Adrenal gland (tissue), 9 donors: ENCODE measurements at regions not wholly inside any gene's neighbourhood (a gene's known extent, or its start where the extent isn't known, plus 50 kb on each side); places are given as distances from the start of the nearest gene placed in this dataset.

Experiments
- DNase-seq, 7 donors: peaks; one replicate each; pipeline ENCODE4 v3.0.0-alpha.2; 2019 to 2020
- H3K27ac ChIP-seq, 5 donors: fragments of 200-600 bp; sonication (generic) in 4 of 5; 1 replicate in 3 of 5; 2 replicates in 2 of 5; pipeline versions ENCODE4 v1.5.1 to v1.8.0; 2016 to 2020; ENCODE audit warnings: mild to moderate bottlenecking in 1 of 5
- H3K27me3 ChIP-seq: fragments of 200-600 bp; 2 replicates; pipeline ENCODE4 v1.8.0; 2021
- H3K36me3 ChIP-seq, 2 donors: fragments of 200-600 bp; replicated peaks in 1 of 2; 1 replicate in 1 of 2; 2 replicates in 1 of 2; pipeline versions ENCODE4 v1.5.1 to v1.8.0; 2018 to 2022
- H3K4me1 ChIP-seq, 2 donors: fragments of 200-600 bp; replicated peaks in 1 of 2; 1 replicate in 1 of 2; 2 replicates in 1 of 2; pipeline versions ENCODE4 v1.5.1 to v1.8.0; 2018 to 2021
- H3K4me3 ChIP-seq, 4 donors: fragments of 200-600 bp; sonication (generic) in 3 of 4; one replicate each; pipeline ENCODE4 v1.5.1; 2016 to 2018
- H3K9me3 ChIP-seq, 3 donors: fragments of 200-600 bp; sonication (generic) in 1 of 3; replicated peaks in 1 of 3; 1 replicate in 2 of 3; 2 replicates in 1 of 3; pipeline versions ENCODE4 v1.5.1 to v1.8.0; 2016 to 2021
- CTCF ChIP-seq, 6 experiments: fragments of 450-650 bp in 4 of 6; fragments of 200-600 bp in 2 of 6; sonication (generic) in 1 of 6; IDR thresholded peaks; 1 replicate in 5 of 6; 2 replicates in 1 of 6; pipeline versions ENCODE4 v1.5.1 to v1.8.0; 2016 to 2021; ENCODE audit warnings: antibody characterized with exemption in 6 of 6, mild to moderate bottlenecking in 2 of 6, moderate library complexity in 1 of 6
- POLR2A ChIP-seq, 2 donors: fragments of 450-650 bp; IDR thresholded peaks; one replicate each; pipeline ENCODE4 v1.6.1; 2017; ENCODE audit warnings: antibody characterized with exemption in 2 of 2, mild to moderate bottlenecking in 2 of 2, moderate library complexity in 1 of 2
- WGBS, 4 donors: extraction: QIAGEN DNeasy Blood & Tissue Kit in 2 of 4; methylation state at CpG; one replicate each; pipeline versions ENCODE4 v1.1.5 to v1.1.7; 2013 to 2017; 5-methylcytosine and 5-hydroxymethylcytosine counted together
- intact Hi-C, 2 donors: fragments of 100-400 bp; cut with DNase I; formaldehyde crosslinking; loops; one replicate each; pipeline versions ENCODE4 v1.14.1 to v1.15.0; 2022 to 2023
- donor health status: healthy with polysubstance abuse.
- donor health status: Bipolar disorder and iron deficiency.
- donor health status: DM: yes; HTN: yes; CAD: no.
- donor health status: DM: no; HTN: no; CAD: no.
- donor health status: DM: no; HTN: no; CAD: no.

GRCh38 chr6:40966860-40967259, 72.2 kb downstream of the UNC5CL start:
- H3K9me3 ChIP-seq = no peaks in the 10 kb centered on the region
- no peaks in the 10 kb centered on the region for H3K36me3 ChIP-seq
- no peaks in the 10 kb centered on the region for H3K4me1 ChIP-seq
- intact Hi-C loops = no loop called here
- no peaks in the 10 kb centered on the region for H3K27me3 ChIP-seq
- no peak overlapping the region for H3K4me3 ChIP-seq
- DNase-seq = no peak
- no peak overlapping the region for H3K27ac ChIP-seq
- WGBS, 4 donors = 92 to 96% (median 95%) methylated on average over 4 of the region's 4 CpGs
- TF ChIP-seq CTCF (IDR thresholded peaks at IDR 0.05) (no peak), POLR2A (IDR thresholded peaks at IDR 0.05) (no peak)

GRCh38 chr6:40965046-40965445, 74.0 kb downstream of the UNC5CL start:
- no peak for TF ChIP-seq CTCF (IDR thresholded peaks at IDR 0.05)
- DNase-seq = no peak
- Histone ChIP-seq H3K4me1 (no peaks in the 10 kb centered on the region), H3K9me3 (no peaks in the 10 kb centered on the region), H3K4me3 (no peak overlapping the region), H3K27me3 (no peaks in the 10 kb centered on the region), H3K36me3 (no peaks in the 10 kb centered on the region), H3K27ac (no peak overlapping the region)
- 89 to 98% (median 96%) methylated on average over 2 of the region's 2 CpGs for WGBS, 4 donors
- intact Hi-C loops = no loop called here

GRCh38 chr6:40963019-40963418, 76.0 kb downstream of the UNC5CL start:
- Histone ChIP-seq H3K27me3 (no peaks in the 10 kb centered on the region), H3K4me1 (no peaks in the 10 kb centered on the region), H3K36me3 (no peaks in the 10 kb centered on the region), H3K27ac (no peak overlapping the region), H3K9me3 (no peaks in the 10 kb centered on the region), H3K4me3 (no peak overlapping the region)
- TF ChIP-seq POLR2A (IDR thresholded peaks at IDR 0.05) (no peak), CTCF (IDR thresholded peaks at IDR 0.05) (no peak)
- DNase-seq = no peak
- WGBS, 4 donors = 93 to 97% (median 94%) methylated on average over 3 of the region's 3 CpGs
- intact Hi-C loops = no loop called here

- no peaks in the 10 kb centered on the region for H3K27me3 ChIP-seq
- H3K4me1 ChIP-seq = no peaks in the 10 kb centered on the region
- WGBS, 4 donors = 36 to 54% (median 47%) methylated on average over 2 of the region's 2 CpGs
- no peak overlapping the region for H3K4me3 ChIP-seq
- intact Hi-C loops = no loop called here
- H3K9me3 ChIP-seq = no peaks in the 10 kb centered on the region
- DNase-seq = no peak
- H3K27ac ChIP-seq = no peak overlapping the region
- TF ChIP-seq CTCF (IDR thresholded peaks at IDR 0.05) = no peak
- TF ChIP-seq POLR2A (IDR thresholded peaks at IDR 0.05) = no peak
- H3K36me3 ChIP-seq = no peaks in the 10 kb centered on the region
Observed at GRCh38 chr6:40962241-40962640, 76.8 kb downstream of the UNC5CL start.
